Astrocyte (in vitro differentiated cells and primary cell): ENCODE measurements at regions not wholly inside any gene's neighbourhood (a gene's known extent, or its start where the extent isn't known, plus 50 kb on each side); places are given as distances from the start of the nearest gene placed in this dataset.

Experiments
- DNase-seq: peaks from one replicate; pipeline ENCODE4 v3.0.0-alpha.2; 2010; ENCODE audit warnings: low read depth
- FAIRE-seq: peaks from 2 replicates; lab custom pipeline; 2011; peaks lifted over from hg19 to GRCh38; lab: Jason Lieb, UNC
- H2AFZ ChIP-seq: 2 replicates; pipeline ENCODE4 v1.6.0; 2012; ENCODE audit warnings: low read depth, low read length, inconsistent platforms
- H3K27ac ChIP-seq: 2 replicates; pipeline ENCODE4 v1.5.1; 2011; ENCODE audit warnings: low read depth, low read length, inconsistent platforms
- H3K27me3 ChIP-seq: 2 replicates; pipeline ENCODE4 v1.6.0; 2011; ENCODE audit warnings: low read length, inconsistent platforms; ENCODE audit not compliant: insufficient read depth
- H3K36me3 ChIP-seq: 2 replicates; pipeline ENCODE4 v1.5.1; 2011; ENCODE audit warnings: low read length, inconsistent platforms; ENCODE audit not compliant: insufficient read depth
- H3K4me1 ChIP-seq: 2 replicates; pipeline ENCODE4 v1.5.1; 2011; ENCODE audit warnings: low read length, inconsistent platforms; ENCODE audit not compliant: insufficient read depth
- H3K4me2 ChIP-seq: 2 replicates; pipeline ENCODE4 v1.6.0; 2012; ENCODE audit warnings: low read length, inconsistent platforms
- H3K4me3 ChIP-seq: 2 replicates; pipeline ENCODE4 v1.5.1; 2011; ENCODE audit warnings: low read depth, mild to moderate bottlenecking, low read length, inconsistent platforms; ENCODE audit not compliant: insufficient read depth
- H3K79me2 ChIP-seq: 2 replicates; pipeline ENCODE4 v1.6.0; 2012; ENCODE audit warnings: mild to moderate bottlenecking, low read length, inconsistent platforms; ENCODE audit not compliant: insufficient read depth
- H3K9ac ChIP-seq: 2 replicates; pipeline ENCODE4 v1.6.0; 2012; ENCODE audit warnings: mild to moderate bottlenecking, low read length, inconsistent platforms
- H3K9me3 ChIP-seq: 2 replicates; pipeline ENCODE4 v1.5.1; 2012; ENCODE audit warnings: low read depth, mild to moderate bottlenecking, low read length, inconsistent platforms; ENCODE audit not compliant: insufficient read depth
- H4K20me1 ChIP-seq: 2 replicates; pipeline ENCODE4 v1.6.0; 2012; ENCODE audit warnings: low read length, inconsistent platforms; ENCODE audit not compliant: insufficient read depth
- H3K27ac Mint-ChIP-seq: one replicate; pipeline ENCODE4 v1.8.0; 2021; ENCODE audit warnings: mild to moderate bottlenecking, mixed read lengths; ENCODE audit not compliant: unreplicated experiment
- H3K27me3 Mint-ChIP-seq: one replicate; pipeline ENCODE4 v1.8.0; 2021; ENCODE audit warnings: low read depth, mixed read lengths; ENCODE audit not compliant: unreplicated experiment
- H3K36me3 Mint-ChIP-seq: one replicate; pipeline ENCODE4 v1.8.0; 2021; ENCODE audit warnings: low read depth, mixed read lengths; ENCODE audit not compliant: unreplicated experiment
- H3K4me1 Mint-ChIP-seq: one replicate; pipeline ENCODE4 v1.8.0; 2021; ENCODE audit warnings: low read depth, mixed read lengths; ENCODE audit not compliant: unreplicated experiment
- H3K4me3 Mint-ChIP-seq: one replicate; pipeline ENCODE4 v1.8.0; 2021; ENCODE audit warnings: mild to moderate bottlenecking, moderate library complexity, mixed read lengths; ENCODE audit not compliant: unreplicated experiment
- H3K9me3 Mint-ChIP-seq: one replicate; pipeline ENCODE4 v1.8.0; 2021; ENCODE audit warnings: mild to moderate bottlenecking, mixed read lengths; ENCODE audit not compliant: unreplicated experiment
- CTCF ChIP-seq: IDR thresholded peaks from 2 replicates; pipeline ENCODE4 v1.5.1; 2011; ENCODE audit warnings: low read depth, mild to moderate bottlenecking, inconsistent platforms, low read length, moderate library complexity; ENCODE audit not compliant: insufficient read depth
- EZH2 ChIP-seq: IDR thresholded peaks from 2 replicates; pipeline ENCODE4 v1.6.1; 2012; ENCODE audit warnings: mild to moderate bottlenecking, low read length, inconsistent platforms; ENCODE audit not compliant: insufficient read depth

- TF ChIP-seq CTCF: no peak
- TF ChIP-seq EZH2: no peak
- no peak overlapping the region for H3K4me3 ChIP-seq
Measured at GRCh38 chr2:83949361-83949760, 509.7 kb downstream of the SUCLG1 start.

GRCh38 chr2:83944191-83944590, 514.9 kb downstream of the SUCLG1 start:
- no peaks in the 10 kb centered on the region for H3K27me3 ChIP-seq
- Mint-ChIP-seq H3K27ac (no peak overlapping the region), H3K4me1 (peaks cover 4% of the 10 kb centered on the region), H3K4me3 (no peak overlapping the region), H3K9me3 (no peaks in the 10 kb centered on the region), H3K36me3 (no peaks in the 10 kb centered on the region), H3K27me3 (no peaks in the 10 kb centered on the region)
- H3K79me2 ChIP-seq: no peaks in the 10 kb centered on the region
- H3K4me1 ChIP-seq: no peaks in the 10 kb centered on the region
- no peak overlapping the region for H3K4me2 ChIP-seq
- H4K20me1 ChIP-seq: no peaks in the 10 kb centered on the region
- peaks cover 2% of the 10 kb centered on the region for H3K9me3 ChIP-seq
- H3K36me3 ChIP-seq: no peaks in the 10 kb centered on the region
- DNase-seq (no peak), FAIRE-seq (no peak)
- TF ChIP-seq EZH2 (no peak), CTCF (no peak)
- no peak overlapping the region for H3K9ac ChIP-seq
- H3K4me3 ChIP-seq: no peak overlapping the region
- H3K27ac ChIP-seq: no peak overlapping the region
- no peak overlapping the region for H2AFZ ChIP-seq

More at GRCh38 chr2:83949361-83949760, 509.7 kb downstream of the SUCLG1 start:
- H3K27ac Mint-ChIP-seq: no peak overlapping the region
- no peaks in the 10 kb centered on the region for H3K9me3 Mint-ChIP-seq
- no peaks in the 10 kb centered on the region for H3K27me3 Mint-ChIP-seq
- peaks cover 3% of the 10 kb centered on the region for H3K4me1 Mint-ChIP-seq
- Histone ChIP-seq H3K9me3 (no peaks in the 10 kb centered on the region), H3K27me3 (no peaks in the 10 kb centered on the region), H3K36me3 (no peaks in the 10 kb centered on the region), H3K4me2 (no peak overlapping the region), H4K20me1 (no peaks in the 10 kb centered on the region), H3K9ac (no peak overlapping the region), H2AFZ (no peak overlapping the region), H3K4me1 (no peaks in the 10 kb centered on the region), H3K27ac (no peak overlapping the region), H3K79me2 (no peaks in the 10 kb centered on the region)
- DNase-seq: no peak
- H3K4me3 Mint-ChIP-seq: no peak overlapping the region
- H3K36me3 Mint-ChIP-seq: no peaks in the 10 kb centered on the region
- no peak for FAIRE-seq

- Histone ChIP-seq H3K4me2 (no peak overlapping the region), H3K27me3 (no peaks in the 10 kb centered on the region), H3K9me3 (peaks cover 2% of the 10 kb centered on the region), H3K36me3 (no peaks in the 10 kb centered on the region), H3K9ac (no peak overlapping the region), H3K4me3 (no peak overlapping the region), H3K4me1 (no peaks in the 10 kb centered on the region), H4K20me1 (no peaks in the 10 kb centered on the region), H3K79me2 (no peaks in the 10 kb centered on the region), H3K27ac (no peak overlapping the region), H2AFZ (no peak overlapping the region)
- TF ChIP-seq EZH2 (no peak), CTCF (no peak)
- H3K9me3 Mint-ChIP-seq: no peaks in the 10 kb centered on the region
- H3K27ac Mint-ChIP-seq: no peak overlapping the region
- H3K36me3 Mint-ChIP-seq: no peaks in the 10 kb centered on the region
- FAIRE-seq (no peak), DNase-seq (no peak)
- no peak overlapping the region for H3K4me3 Mint-ChIP-seq
- peaks cover 4% of the 10 kb centered on the region for H3K4me1 Mint-ChIP-seq
- no peaks in the 10 kb centered on the region for H3K27me3 Mint-ChIP-seq
Measured at GRCh38 chr2:83943265-83943664, 515.8 kb downstream of the SUCLG1 start.
